IPS-20b (cell line): ENCODE measurements at regions not wholly inside any gene's neighbourhood (a gene's known extent, or its start where the extent isn't known, plus 50 kb on each side); places are given as distances from the start of the nearest gene placed in this dataset.
"Not testable (repeated sequence)": the region's sequence is repeated elsewhere in the genome, so short reads cannot be mapped to it uniquely, and the experiment has no call there.

Experiments used
- H3K27ac ChIP-seq: one replicate; pipeline ENCODE4 v1.5.1; 2013; ENCODE audit warnings: low read length
- H3K27me3 ChIP-seq: 2 replicates; pipeline ENCODE4 v1.6.1; 2013; ENCODE audit warnings: mild to moderate bottlenecking, low read length, inconsistent platforms; ENCODE audit not compliant: insufficient read depth
- H3K36me3 ChIP-seq: 2 replicates; pipeline ENCODE4 v1.6.1; 2013; ENCODE audit warnings: low read depth, mild to moderate bottlenecking, inconsistent platforms, low read length, moderate library complexity; ENCODE audit not compliant: insufficient read depth
- H3K4me1 ChIP-seq: 2 replicates; pipeline ENCODE4 v1.6.1; 2013; ENCODE audit warnings: mild to moderate bottlenecking, control low read depth, inconsistent platforms, low read length, moderate library complexity; ENCODE audit not compliant: insufficient read depth
- H3K4me3 ChIP-seq: 2 replicates; pipeline ENCODE4 v1.5.1; 2013; ENCODE audit warnings: mild to moderate bottlenecking, low read length, inconsistent platforms
- H3K9ac ChIP-seq: 2 replicates; pipeline ENCODE4 v1.6.1; 2013; ENCODE audit warnings: low read depth, mild to moderate bottlenecking, inconsistent platforms, low read length, moderate library complexity
- H3K9me3 ChIP-seq: 2 replicates; pipeline ENCODE4 v1.6.1; 2013; ENCODE audit warnings: mild to moderate bottlenecking, low read depth, low read length, inconsistent platforms; ENCODE audit not compliant: insufficient read depth

GRCh38 chr2:198523710-198524109, 719.3 kb downstream of the PLCL1 start:
- Histone ChIP-seq H3K27ac (no peak overlapping the region), H3K9me3 (no peaks in the 10 kb centered on the region), H3K27me3 (no peaks in the 10 kb centered on the region), H3K4me1 (peaks cover 7% of the 10 kb centered on the region; the same call in 1 of the 2 replicates), H3K36me3 (no peaks in the 10 kb centered on the region), H3K4me3 (no peak overlapping the region), H3K9ac (no peak overlapping the region)

- no peaks in the 10 kb centered on the region for H3K4me1 ChIP-seq
- no peaks in the 10 kb centered on the region for H3K9me3 ChIP-seq
- H3K27me3 ChIP-seq: no peaks in the 10 kb centered on the region
- H3K27ac ChIP-seq: no peak overlapping the region
- no peak overlapping the region for H3K4me3 ChIP-seq
- no peaks in the 10 kb centered on the region for H3K36me3 ChIP-seq
- no peak overlapping the region for H3K9ac ChIP-seq
Measured at GRCh38 chr2:198518935-198519334, 714.5 kb downstream of the PLCL1 start.

- Histone ChIP-seq H3K36me3 (no peaks in the 10 kb centered on the region), H3K4me3 (no peak overlapping the region), H3K27me3 (no peaks in the 10 kb centered on the region), H3K4me1 (no peaks in the 10 kb centered on the region), H3K9ac (no peak overlapping the region), H3K9me3 (no peaks in the 10 kb centered on the region), H3K27ac (no peak overlapping the region)
Measured at GRCh38 chr2:198517976-198518375, 713.6 kb downstream of the PLCL1 start.

- H3K36me3 ChIP-seq, H3K4me3 ChIP-seq, H3K9ac ChIP-seq, H3K27me3 ChIP-seq, H3K4me1 ChIP-seq, H3K9me3 ChIP-seq, H3K27ac ChIP-seq: not testable (repeated sequence)
Measured at GRCh38 chr2:198508610-198509009, 704.2 kb downstream of the PLCL1 start.

- no peak overlapping the region for H3K9ac ChIP-seq
- peaks cover 21% of the 10 kb centered on the region for H3K4me1 ChIP-seq
- H3K27me3 ChIP-seq: no peaks in the 10 kb centered on the region
- H3K9me3 ChIP-seq: no peaks in the 10 kb centered on the region
- no peak overlapping the region for H3K4me3 ChIP-seq
- no peaks in the 10 kb centered on the region for H3K36me3 ChIP-seq
- no peak overlapping the region for H3K27ac ChIP-seq
Measured at GRCh38 chr2:198499539-198499938, 695.1 kb downstream of the PLCL1 start.

- H3K4me3 ChIP-seq: no peak overlapping the region
- H3K27ac ChIP-seq: no peak overlapping the region
- peaks cover 21% of the 10 kb centered on the region for H3K4me1 ChIP-seq
- no peaks in the 10 kb centered on the region for H3K36me3 ChIP-seq
- H3K9ac ChIP-seq: no peak overlapping the region
- no peaks in the 10 kb centered on the region for H3K27me3 ChIP-seq
- H3K9me3 ChIP-seq: no peaks in the 10 kb centered on the region
Measured at GRCh38 chr2:198498516-198498915, 694.1 kb downstream of the PLCL1 start.

- Histone ChIP-seq H3K4me1 (peaks cover 21% of the 10 kb centered on the region), H3K9ac (no peak overlapping the region)
Measured at GRCh38 chr2:198498048-198498447, 693.7 kb downstream of the PLCL1 start.

GRCh38 chr2:198494931-198495330, 690.5 kb downstream of the PLCL1 start:
- Histone ChIP-seq H3K9ac (no peak overlapping the region), H3K4me3 (no peak overlapping the region), H3K27me3 (no peaks in the 10 kb centered on the region), H3K9me3 (no peaks in the 10 kb centered on the region), H3K27ac (no peak overlapping the region), H3K4me1 (peaks cover 21% of the 10 kb centered on the region), H3K36me3 (no peaks in the 10 kb centered on the region)

More at GRCh38 chr2:198498048-198498447, 693.7 kb downstream of the PLCL1 start:
- Histone ChIP-seq H3K36me3 (no peaks in the 10 kb centered on the region), H3K27me3 (no peaks in the 10 kb centered on the region), H3K9me3 (no peaks in the 10 kb centered on the region), H3K4me3 (no peak overlapping the region), H3K27ac (no peak overlapping the region)

GRCh38 chr2:198490748-198491147, 686.4 kb downstream of the PLCL1 start:
- H3K27me3 ChIP-seq: no peaks in the 10 kb centered on the region
- H3K9me3 ChIP-seq: no peaks in the 10 kb centered on the region
- no peaks in the 10 kb centered on the region for H3K36me3 ChIP-seq
- no peaks in the 10 kb centered on the region for H3K4me1 ChIP-seq
- no peak overlapping the region for H3K27ac ChIP-seq
- no peak overlapping the region for H3K9ac ChIP-seq
- no peak overlapping the region for H3K4me3 ChIP-seq

- H3K9me3 ChIP-seq: no peaks in the 10 kb centered on the region
- no peaks in the 10 kb centered on the region for H3K27me3 ChIP-seq
Measured at GRCh38 chr2:198488964-198489363, 684.6 kb downstream of the PLCL1 start.

GRCh38 chr2:198483051-198483450, 678.7 kb downstream of the PLCL1 start:
- H3K4me3 ChIP-seq: no peak overlapping the region
- no peaks in the 10 kb centered on the region for H3K27me3 ChIP-seq
- H3K9ac ChIP-seq: no peak overlapping the region
- no peaks in the 10 kb centered on the region for H3K4me1 ChIP-seq
- H3K9me3 ChIP-seq: no peaks in the 10 kb centered on the region
- no peak overlapping the region for H3K27ac ChIP-seq
- H3K36me3 ChIP-seq: no peaks in the 10 kb centered on the region

More at GRCh38 chr2:198488964-198489363, 684.6 kb downstream of the PLCL1 start:
- no peak overlapping the region for H3K9ac ChIP-seq
- H3K4me1 ChIP-seq: no peaks in the 10 kb centered on the region
- no peak overlapping the region for H3K27ac ChIP-seq
- no peak overlapping the region for H3K4me3 ChIP-seq
- no peaks in the 10 kb centered on the region for H3K36me3 ChIP-seq

- Histone ChIP-seq H3K27ac (no peak overlapping the region), H3K9me3 (no peaks in the 10 kb centered on the region), H3K36me3 (no peaks in the 10 kb centered on the region), H3K27me3 (no peaks in the 10 kb centered on the region), H3K4me3 (no peak overlapping the region), H3K9ac (no peak overlapping the region), H3K4me1 (no peaks in the 10 kb centered on the region)
Measured at GRCh38 chr2:198479065-198479464, 674.7 kb downstream of the PLCL1 start.

GRCh38 chr2:198478361-198478760, 674.0 kb downstream of the PLCL1 start:
- H3K4me1 ChIP-seq: no peaks in the 10 kb centered on the region
- no peaks in the 10 kb centered on the region for H3K27me3 ChIP-seq
- no peak overlapping the region for H3K27ac ChIP-seq
- no peaks in the 10 kb centered on the region for H3K9me3 ChIP-seq
- H3K36me3 ChIP-seq: no peaks in the 10 kb centered on the region
- no peak overlapping the region for H3K4me3 ChIP-seq
- no peak overlapping the region for H3K9ac ChIP-seq
